BJ (cell line): ENCODE measurements at regions not wholly inside any gene's neighbourhood (a gene's known extent, or its start where the extent isn't known, plus 50 kb on each side); places are given as distances from the start of the nearest gene placed in this dataset.

Experiments
- CTCF ChIA-PET: fragments of 350-600 bp; formaldehyde crosslinking; extraction: SDS; loops from one replicate; lab custom pipeline; 2021; ENCODE audit warnings: antibody characterized with exemption, inconsistent platforms; lab: Yijun Ruan, JAX
- POLR2A ChIA-PET: fragments of 300-600 bp; sonication (Branson Sonifier 250); formaldehyde crosslinking; extraction: SDS; loops from one replicate; lab custom pipeline; 2021; ENCODE audit warnings: antibody characterized with exemption; lab: Charles Lee
- DNase-seq: peaks from one replicate; pipeline ENCODE4 v3.0.0-alpha.2; 2011; ENCODE audit warnings: low read depth
- H3K27me3 ChIP-seq: 2 replicates; pipeline ENCODE4 v1.6.0; 2011; ENCODE audit warnings: low read length; ENCODE audit not compliant: control insufficient read depth, insufficient read depth
- H3K36me3 ChIP-seq: 2 replicates; pipeline ENCODE4 v1.5.1; 2011; ENCODE audit warnings: low read length; ENCODE audit not compliant: control insufficient read depth, insufficient read depth
- H3K4me3 ChIP-seq: 2 replicates; pipeline ENCODE4 v1.5.1; 2011; ENCODE audit warnings: low read depth, mild to moderate bottlenecking, control low read depth, low read length
- TF ChIP-seq, protein P1 (sequence below): IDR thresholded peaks from 2 replicates; pipeline ENCODE4 v1.5.1; 2011; ENCODE audit warnings: low read depth, mild to moderate bottlenecking, control low read depth, inconsistent platforms, low read length, moderate library complexity; ENCODE audit not compliant: insufficient read depth

DNA sequence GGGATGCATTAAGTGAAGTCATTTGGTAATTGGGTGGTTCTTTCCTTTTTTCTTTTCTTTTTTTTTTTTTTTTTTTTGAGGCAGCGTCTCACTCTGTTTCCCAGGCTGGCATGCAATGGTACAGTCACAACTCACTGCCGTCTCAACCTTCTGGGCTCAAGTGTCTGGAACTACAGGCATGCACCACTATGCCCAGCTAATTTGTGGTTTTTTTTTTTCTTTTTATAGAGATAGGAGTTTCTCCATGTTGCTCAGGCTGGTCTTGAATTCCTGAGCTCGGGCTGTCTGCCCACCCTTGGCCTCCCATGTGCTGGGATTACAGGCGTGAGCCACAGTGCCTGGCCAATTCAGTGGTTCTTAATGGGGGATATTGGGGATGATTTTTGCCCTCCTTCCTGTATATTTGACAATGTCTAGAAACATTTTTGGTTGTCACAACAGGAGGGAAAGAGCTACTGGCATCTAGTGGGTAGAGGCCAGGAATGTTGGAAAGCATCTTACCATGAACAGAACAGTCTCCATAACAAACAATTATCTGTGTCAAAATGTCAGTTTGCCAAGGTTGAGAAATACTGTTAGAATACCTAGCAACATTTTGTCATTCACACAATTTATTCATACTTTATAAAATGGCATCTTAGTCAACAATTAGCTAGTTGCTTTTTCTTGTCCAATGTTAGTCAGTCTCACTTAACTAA lies 79.4 kb upstream of the CNTN3 start:
- no peak for DNase-seq
- Histone ChIP-seq H3K36me3 (no peaks in the 10 kb centered on the region), H3K4me3 (no peak overlapping the region), H3K27me3 (no peaks in the 10 kb centered on the region)
- TF ChIP-seq, protein P1, sequence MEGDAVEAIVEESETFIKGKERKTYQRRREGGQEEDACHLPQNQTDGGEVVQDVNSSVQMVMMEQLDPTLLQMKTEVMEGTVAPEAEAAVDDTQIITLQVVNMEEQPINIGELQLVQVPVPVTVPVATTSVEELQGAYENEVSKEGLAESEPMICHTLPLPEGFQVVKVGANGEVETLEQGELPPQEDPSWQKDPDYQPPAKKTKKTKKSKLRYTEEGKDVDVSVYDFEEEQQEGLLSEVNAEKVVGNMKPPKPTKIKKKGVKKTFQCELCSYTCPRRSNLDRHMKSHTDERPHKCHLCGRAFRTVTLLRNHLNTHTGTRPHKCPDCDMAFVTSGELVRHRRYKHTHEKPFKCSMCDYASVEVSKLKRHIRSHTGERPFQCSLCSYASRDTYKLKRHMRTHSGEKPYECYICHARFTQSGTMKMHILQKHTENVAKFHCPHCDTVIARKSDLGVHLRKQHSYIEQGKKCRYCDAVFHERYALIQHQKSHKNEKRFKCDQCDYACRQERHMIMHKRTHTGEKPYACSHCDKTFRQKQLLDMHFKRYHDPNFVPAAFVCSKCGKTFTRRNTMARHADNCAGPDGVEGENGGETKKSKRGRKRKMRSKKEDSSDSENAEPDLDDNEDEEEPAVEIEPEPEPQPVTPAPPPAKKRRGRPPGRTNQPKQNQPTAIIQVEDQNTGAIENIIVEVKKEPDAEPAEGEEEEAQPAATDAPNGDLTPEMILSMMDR: no peak
- CTCF ChIA-PET: no interaction called here
- POLR2A ChIA-PET: interaction anchor here (0.6 kb wide), 1 partner anchor 34 kb away, joined by 34 read pairs; no protein-coding TSS in a partner anchor

DNA sequence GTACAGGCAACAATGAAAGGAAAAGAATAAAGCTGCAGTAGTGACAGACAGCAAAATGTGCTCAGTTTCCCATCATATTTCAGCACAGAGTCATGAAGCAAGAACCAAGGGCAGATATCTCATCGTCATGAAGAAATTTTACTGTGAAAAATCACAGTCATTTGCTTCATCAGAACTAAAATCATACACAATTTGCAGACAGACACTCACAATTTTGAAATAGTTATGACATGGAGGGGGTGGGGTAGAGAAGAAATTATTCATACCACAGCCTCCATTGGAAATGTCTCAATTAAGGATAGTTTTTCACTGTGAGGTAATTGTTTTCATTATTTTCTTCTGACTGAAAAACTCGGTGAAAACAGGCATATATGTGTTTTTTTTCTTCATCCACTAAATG lies 78.8 kb upstream of the CNTN3 start:
- ChIA-PET POLR2A (interaction anchor here (0.6 kb wide), 1 partner anchor 33 kb away, joined by 34 read pairs; no protein-coding TSS in a partner anchor), CTCF (no interaction called here)
- Histone ChIP-seq H3K27me3 (no peaks in the 10 kb centered on the region), H3K4me3 (no peak overlapping the region), H3K36me3 (no peaks in the 10 kb centered on the region)
- TF ChIP-seq, protein P1: no peak
- no peak for DNase-seq

DNA sequence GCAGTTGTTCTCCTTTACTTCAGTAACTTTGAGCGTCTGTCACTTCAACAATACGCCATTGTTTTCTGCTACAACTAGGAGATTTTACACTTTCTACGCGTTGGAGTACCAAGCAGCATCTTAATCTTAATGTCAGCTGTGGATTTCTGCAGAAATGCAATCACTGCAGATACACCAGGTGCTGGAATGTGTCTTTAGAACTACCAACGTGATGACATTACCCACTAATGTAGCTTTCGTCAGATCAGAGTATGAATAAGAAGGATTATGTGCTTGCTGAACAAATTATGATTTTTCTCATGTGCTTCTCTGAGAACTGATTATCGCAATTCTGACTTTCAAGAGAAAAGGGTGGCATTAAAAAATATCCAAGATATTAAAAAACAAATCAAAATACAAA lies 77.5 kb upstream of the CNTN3 start:
- ChIA-PET CTCF (no interaction called here), POLR2A (no interaction called here)
- Histone ChIP-seq H3K36me3 (no peaks in the 10 kb centered on the region), H3K4me3 (no peak overlapping the region), H3K27me3 (no peaks in the 10 kb centered on the region)
- TF ChIP-seq, protein P1: no peak
- no peak for DNase-seq

DNA sequence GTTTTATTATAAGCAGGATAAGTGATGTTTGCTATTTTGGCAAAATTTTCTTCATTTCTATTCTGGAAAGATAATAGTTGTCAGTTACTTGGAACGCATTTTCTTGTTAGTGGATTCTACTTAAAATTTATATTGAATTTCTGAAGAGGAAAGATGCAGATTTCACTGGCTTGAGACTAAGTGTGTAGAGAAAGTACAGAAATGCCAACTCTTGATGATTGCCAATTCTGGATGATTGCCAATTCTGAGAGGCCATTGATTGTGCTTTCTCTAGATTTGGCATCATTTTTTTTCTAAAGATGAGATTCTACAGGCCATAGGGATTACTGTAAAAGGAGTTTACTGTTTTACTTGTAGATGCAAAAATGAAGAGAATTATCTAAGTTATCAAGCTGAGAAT lies 58.9 kb upstream of the CNTN3 start:
- DNase-seq: no peak
- POLR2A ChIA-PET: no interaction called here
- CTCF ChIA-PET: interaction anchor here (0.8 to 1.1 kb wide), 2 partner anchors 10 to 65 kb away, joined by 3 to 4 read pairs; no protein-coding TSS in a partner anchor

DNA sequence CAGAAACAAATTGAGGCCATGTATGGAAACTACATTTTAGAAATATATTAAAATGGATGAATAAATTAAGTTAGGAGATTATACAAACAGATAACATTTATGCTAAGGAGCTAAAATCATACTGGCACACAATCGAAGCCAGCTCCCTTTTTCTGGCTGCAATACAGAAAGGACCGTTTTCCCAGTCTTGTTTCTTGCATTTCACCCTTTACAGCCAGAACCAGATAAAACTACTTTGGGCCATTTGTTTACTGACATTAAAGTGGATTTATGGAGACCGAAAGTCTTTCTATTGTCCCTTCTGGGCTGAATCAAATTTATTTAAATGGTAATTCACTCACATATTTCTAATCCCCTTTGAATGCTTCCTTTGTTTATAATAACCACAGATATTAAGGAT lies 50.1 kb upstream of the CNTN3 start:
- TF ChIP-seq, protein P1: no peak
- CTCF ChIA-PET: interaction anchor here (0.6 kb wide), 1 partner anchor 397 kb away, joined by 3 read pairs; no protein-coding TSS in a partner anchor
- Histone ChIP-seq H3K36me3 (no peaks in the 10 kb centered on the region), H3K27me3 (no peaks in the 10 kb centered on the region), H3K4me3 (no peak overlapping the region)
- DNase-seq: no peak
- POLR2A ChIA-PET: no interaction called here

More for the DNA sequence above, 58.9 kb upstream of the CNTN3 start:
- Histone ChIP-seq H3K4me3 (no peak overlapping the region), H3K36me3 (no peaks in the 10 kb centered on the region), H3K27me3 (no peaks in the 10 kb centered on the region)
- TF ChIP-seq, protein P1: no peak
